CD4-positive, alpha-beta T cell (primary cell): ENCODE measurements at regions not wholly inside any gene's neighbourhood (a gene's known extent, or its start where the extent isn't known, plus 50 kb on each side); places are given as distances from the start of the nearest gene placed in this dataset.

Source experiments
- ATAC-seq: fragments of 200-7000 bp; cut with Tn5 transposase; one replicate; pipeline ENCODE4 v1.10.0; 2022; ENCODE audit warnings: mild to moderate bottlenecking; ENCODE audit not compliant: poor library complexity
- CTCF ChIA-PET: fragments of 350-600 bp; sonication (Branson Sonifier 250); formaldehyde crosslinking; loops from one replicate; lab custom pipeline; 2021; ENCODE audit warnings: antibody characterized with exemption, inconsistent platforms; lab: Charles Lee
- POLR2A ChIA-PET: fragments of 350-600 bp; sonication (Branson Sonifier 250); formaldehyde crosslinking; loops from one replicate; lab custom pipeline; 2021; ENCODE audit warnings: antibody characterized with exemption, inconsistent platforms; lab: Charles Lee
- DNase-seq, 14 experiments: peaks; one replicate each; pipeline ENCODE4 v3.0.0-alpha.2; 2013 to 2020; ENCODE audit warnings: mixed read lengths in 2 of 14
- H3K27ac ChIP-seq, 2 donors: one replicate each; pipeline versions ENCODE4 v1.5.1 to v1.7.0; 2013; ENCODE audit warnings: low read length in 2 of 2, low read depth in 1 of 2, mild to moderate bottlenecking in 1 of 2
- H3K27me3 ChIP-seq, 2 experiments: 1 replicate in 1 of 2; 2 replicates in 1 of 2; pipeline versions ENCODE4 v1.6.1 to v1.7.0; 2013; ENCODE audit warnings: low read length in 2 of 2, control low read depth in 1 of 2, mild to moderate bottlenecking in 1 of 2, moderate library complexity in 1 of 2; ENCODE audit not compliant: insufficient read depth in 2 of 2, control insufficient read depth in 1 of 2
- H3K36me3 ChIP-seq: one replicate; pipeline ENCODE4 v1.6.1; 2013; ENCODE audit warnings: low read length, control low read depth; ENCODE audit not compliant: insufficient read depth
- H3K4me1 ChIP-seq: one replicate; pipeline ENCODE4 v1.6.1; 2013; ENCODE audit warnings: low read length, control low read depth; ENCODE audit not compliant: insufficient read depth
- H3K4me3 ChIP-seq: one replicate; pipeline ENCODE4 v1.5.1; 2013; ENCODE audit warnings: mild to moderate bottlenecking, low read length, moderate library complexity
- H3K9me3 ChIP-seq, 2 experiments: 1 replicate in 1 of 2; 2 replicates in 1 of 2; pipeline versions ENCODE4 v1.6.1 to v1.7.0; 2013; ENCODE audit warnings: low read length in 2 of 2, mild to moderate bottlenecking in 2 of 2, control low read depth in 1 of 2, moderate library complexity in 1 of 2; ENCODE audit not compliant: control insufficient read depth in 1 of 2, insufficient read depth in 1 of 2
- H3K27ac Mint-ChIP-seq: one replicate; pipeline ENCODE4 v1.8.0; 2020; ENCODE audit warnings: mixed read lengths
- H3K27me3 Mint-ChIP-seq: one replicate; pipeline ENCODE4 v1.8.0; 2021; ENCODE audit warnings: mixed read lengths
- H3K36me3 Mint-ChIP-seq: one replicate; pipeline ENCODE4 v1.8.0; 2021; ENCODE audit warnings: low read depth, mixed read lengths
- H3K4me1 Mint-ChIP-seq: one replicate; pipeline ENCODE4 v1.8.0; 2021; ENCODE audit warnings: low read depth, mixed read lengths
- H3K4me3 Mint-ChIP-seq: one replicate; pipeline ENCODE4 v1.8.0; 2020; ENCODE audit warnings: mild to moderate bottlenecking, mixed read lengths
- H3K9me3 Mint-ChIP-seq: one replicate; pipeline ENCODE4 v1.8.0; 2020; ENCODE audit warnings: mixed read lengths
- CTCF ChIP-seq: fragments of 200-600 bp; IDR thresholded peaks from one replicate; pipeline ENCODE4 v1.8.0; 2022; ENCODE audit warnings: antibody characterized with exemption, mild to moderate bottlenecking
- intact Hi-C, 2 experiments: fragments of 100-400 bp; cut with DNase I in 1 of 2; cut with micrococcal nuclease in 1 of 2; formaldehyde crosslinking; loops; one replicate each; pipeline versions ENCODE4 v1.15.1 to v1.9.0; 2023 to 2025; cut with DNase I, micrococcal nuclease

GRCh38 chr6:156311291-156311690 is 465.9 kb upstream of the ARID1B start:
- no peaks in the 10 kb centered on the region for H3K36me3 ChIP-seq
- H3K4me3 ChIP-seq = no peak overlapping the region
- H3K27me3 ChIP-seq = no peaks in the 10 kb centered on the region
- H3K4me1 ChIP-seq = no peaks in the 10 kb centered on the region
- Mint-ChIP-seq H3K36me3 (no peaks in the 10 kb centered on the region), H3K4me1 (no peaks in the 10 kb centered on the region), H3K27me3 (no peaks in the 10 kb centered on the region), H3K9me3 (no peaks in the 10 kb centered on the region), H3K4me3 (no peak overlapping the region), H3K27ac (no peak overlapping the region)
- H3K27ac ChIP-seq = no peak overlapping the region
- TF ChIP-seq CTCF = no peak
- intact Hi-C loops = no loop called here
- ATAC-seq (no peak), DNase-seq (no peak)
- ChIA-PET CTCF (no interaction called here), POLR2A (no interaction called here)
- no peaks in the 10 kb centered on the region for H3K9me3 ChIP-seq

DNA sequence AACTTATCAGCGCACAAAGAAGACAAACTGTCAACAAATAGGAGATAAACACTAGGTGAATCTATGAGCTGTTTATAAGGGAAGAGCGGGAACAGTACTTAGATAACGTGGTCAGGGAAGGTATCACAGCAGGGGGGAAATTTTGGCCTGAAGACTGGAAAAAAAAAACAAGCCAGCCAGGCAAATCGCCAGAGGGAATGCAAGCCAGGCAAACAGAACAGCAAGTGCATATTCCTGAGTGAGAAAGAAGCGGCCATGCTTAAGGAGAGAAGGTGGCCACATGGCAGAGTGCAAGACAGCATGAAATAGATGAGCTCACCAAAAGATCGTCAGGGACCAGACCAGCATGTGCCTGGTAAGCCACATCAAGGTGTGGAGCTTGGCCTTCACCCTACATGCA is 466.5 kb upstream of the ARID1B start:
- TF ChIP-seq CTCF = no peak
- POLR2A ChIA-PET = no interaction called here

GRCh38 chr6:156309017-156309416 is 468.2 kb upstream of the ARID1B start:
- Mint-ChIP-seq H3K4me1 (no peaks in the 10 kb centered on the region), H3K27ac (no peak overlapping the region), H3K36me3 (no peaks in the 10 kb centered on the region), H3K4me3 (no peak overlapping the region), H3K27me3 (no peaks in the 10 kb centered on the region), H3K9me3 (no peaks in the 10 kb centered on the region)
- no peak overlapping the region for H3K27ac ChIP-seq
- TF ChIP-seq CTCF = no peak
- POLR2A ChIA-PET = no interaction called here
- H3K4me1 ChIP-seq = no peaks in the 10 kb centered on the region
- CTCF ChIA-PET = no interaction called here
- no peaks in the 10 kb centered on the region for H3K36me3 ChIP-seq
- no peak overlapping the region for H3K4me3 ChIP-seq
- DNase-seq (no peak), ATAC-seq (no peak)
- intact Hi-C loops = no loop called here
- no peaks in the 10 kb centered on the region for H3K27me3 ChIP-seq
- H3K9me3 ChIP-seq = no peaks in the 10 kb centered on the region

More for the DNA sequence above, 466.5 kb upstream of the ARID1B start:
- intact Hi-C loops = no loop called here
- Histone ChIP-seq H3K4me3 (no peak overlapping the region), H3K27me3 (no peaks in the 10 kb centered on the region), H3K4me1 (no peaks in the 10 kb centered on the region), H3K27ac (no peak overlapping the region), H3K36me3 (no peaks in the 10 kb centered on the region), H3K9me3 (no peaks in the 10 kb centered on the region)
- Mint-ChIP-seq H3K27ac (no peak overlapping the region), H3K36me3 (no peaks in the 10 kb centered on the region), H3K4me3 (no peak overlapping the region), H3K4me1 (no peaks in the 10 kb centered on the region), H3K9me3 (no peaks in the 10 kb centered on the region), H3K27me3 (no peaks in the 10 kb centered on the region)
- ATAC-seq (no peak), DNase-seq (no peak)
- CTCF ChIA-PET = no interaction called here
